ENCODE measurements at regions not wholly inside any gene's neighbourhood (a gene's known extent, or its start where the extent isn't known, plus 50 kb on each side); places are given as distances from the start of the nearest gene placed in this dataset.

DNA sequence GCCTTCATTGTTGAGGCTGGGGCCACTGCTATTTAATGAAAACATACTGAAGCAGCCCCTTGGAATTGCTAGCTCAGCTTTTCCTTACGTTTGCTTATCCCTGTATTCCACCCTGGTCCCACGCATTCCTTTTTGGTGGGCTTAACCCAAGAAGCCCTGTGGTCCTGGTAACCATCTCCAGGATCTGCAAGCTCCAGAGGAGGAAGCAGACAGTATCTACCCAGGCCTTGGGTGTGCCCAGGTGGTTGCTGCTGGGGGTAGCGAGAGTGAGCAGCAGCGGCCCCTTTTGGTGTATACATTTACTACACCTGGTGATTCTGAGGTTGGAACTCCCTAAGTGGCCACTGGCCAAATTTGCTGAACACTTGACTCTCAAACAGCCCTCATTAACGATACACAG lies 97.7 kb downstream of the CBLN1 start:
- H3K9me3 ChIP-seq (ENCODE audit: low read depth) = no peaks in the 10 kb centered on the region
- no peaks in the 10 kb centered on the region for H3K4me1 ChIP-seq (ENCODE audit: low read depth)
- H3K4me3 ChIP-seq = no peak overlapping the region
- DNase-seq (ENCODE audit: low read depth in 1 of 2, low spot score in 1 of 2) = peak in 1 of 2 donors; percentile 62
- H3K27ac ChIP-seq = no peak overlapping the region
- H3K36me3 ChIP-seq = no peaks in the 10 kb centered on the region
- TF ChIP-seq CTCF (IDR thresholded peaks at IDR 0.05; ENCODE audit: low read depth, low read length) = no peak
- H3K27me3 ChIP-seq = peaks cover 7% of the 10 kb centered on the region

DNA sequence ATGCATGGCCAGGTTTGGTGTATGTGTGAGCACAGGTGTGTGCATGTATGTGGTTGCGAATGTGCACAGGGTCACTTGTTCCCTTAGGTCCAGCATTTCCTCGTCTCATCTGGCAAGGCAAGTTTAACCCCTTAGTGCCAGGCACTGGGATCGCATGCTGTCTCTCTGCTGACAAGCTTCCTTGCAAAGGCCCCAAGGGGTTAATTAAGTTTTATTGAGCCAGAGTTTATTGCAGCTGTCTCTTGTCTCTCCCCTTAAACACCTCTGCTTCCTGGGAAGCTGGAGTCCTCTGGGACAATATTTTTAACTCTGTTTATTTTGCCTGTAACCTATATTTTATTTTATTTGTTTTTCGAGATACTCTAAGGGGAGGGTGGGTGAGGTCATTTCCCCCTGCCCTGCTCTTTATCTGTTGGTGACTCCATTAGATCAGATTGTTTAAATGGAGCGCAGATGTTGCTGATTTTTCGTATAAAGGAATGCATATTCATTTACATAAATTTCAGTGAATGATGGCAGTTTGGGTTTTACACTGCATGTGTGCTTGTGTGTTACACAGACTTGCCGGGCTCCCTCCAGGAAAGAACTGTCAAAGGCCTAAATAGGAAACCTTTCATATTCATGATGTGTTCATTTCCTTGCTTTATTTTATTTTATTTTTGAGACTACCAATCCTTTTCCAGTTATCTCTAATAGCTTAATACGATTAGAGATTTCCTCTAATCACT lies 99.7 kb downstream of the CBLN1 start:
- H3K9me3 ChIP-seq (ENCODE audit: low read depth) = no peaks in the 10 kb centered on the region
- H3K4me1 ChIP-seq (ENCODE audit: low read depth) = no peaks in the 10 kb centered on the region
- H3K27ac ChIP-seq = no peak overlapping the region
- no peak for DNase-seq (ENCODE audit: low read depth in 1 of 2, low spot score in 1 of 2)
- H3K4me3 ChIP-seq = no peak overlapping the region
- TF ChIP-seq CTCF (IDR thresholded peaks at IDR 0.05; ENCODE audit: low read depth, low read length) = no peak
- peaks cover 7% of the 10 kb centered on the region for H3K27me3 ChIP-seq
- H3K36me3 ChIP-seq = no peaks in the 10 kb centered on the region

DNA sequence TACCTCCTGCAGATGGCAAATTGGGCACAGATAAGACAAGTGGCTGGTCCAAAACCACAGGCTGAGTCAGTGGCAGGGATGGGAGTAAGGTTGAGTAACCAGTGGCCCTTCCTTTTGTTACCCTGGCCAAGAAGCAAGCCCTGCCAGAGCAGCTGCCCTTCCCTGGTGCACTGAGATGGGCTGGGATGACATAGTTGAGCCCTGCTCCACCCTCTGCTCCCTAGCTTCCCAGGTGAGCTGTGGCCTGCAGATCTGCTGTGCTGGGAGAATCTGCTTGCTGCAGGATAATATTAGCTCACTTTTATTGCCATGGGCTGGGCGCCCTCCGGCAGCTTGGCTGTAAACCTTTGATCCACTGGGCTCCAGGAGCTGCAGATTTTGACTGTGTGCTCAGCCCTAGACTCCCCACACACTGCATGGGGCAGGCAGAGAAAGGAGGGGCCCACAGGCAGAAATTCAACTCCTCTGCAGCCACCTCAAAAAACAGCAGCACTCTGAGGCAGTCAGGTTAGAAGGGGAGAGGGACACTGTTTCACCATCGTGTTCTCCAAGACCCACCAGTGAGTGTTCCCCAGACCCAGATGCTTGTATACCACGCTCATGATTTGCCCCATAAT lies 101.8 kb downstream of the CBLN1 start:
- no peaks in the 10 kb centered on the region for H3K9me3 ChIP-seq (ENCODE audit: low read depth)

DNA sequence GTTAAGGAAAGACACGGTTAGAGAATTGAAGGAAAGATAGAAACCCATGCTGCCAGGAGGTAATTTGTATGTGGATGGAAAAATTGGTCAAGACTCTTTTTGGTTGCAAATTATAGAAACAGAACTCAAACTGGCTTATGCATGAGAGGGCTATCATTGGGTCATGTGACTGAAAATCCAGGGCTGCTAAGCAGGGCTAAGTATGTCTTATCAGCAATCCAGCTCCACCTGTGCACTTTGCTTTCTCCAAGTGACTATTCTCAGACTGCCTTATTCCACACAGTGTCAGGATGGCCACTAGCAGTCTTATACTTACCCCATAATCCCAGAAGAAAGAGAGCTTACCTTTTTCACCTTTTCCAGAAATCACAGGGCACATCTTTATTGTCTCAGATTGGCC lies 113.5 kb downstream of the CBLN1 start:
- DNase-seq (ENCODE audit: low read depth in 1 of 2, low spot score in 1 of 2) = no peak
- Histone ChIP-seq H3K27me3 (peaks cover 13% of the 10 kb centered on the region), H3K9me3 (ENCODE audit: low read depth) (no peaks in the 10 kb centered on the region)

More for the DNA sequence above, 101.8 kb downstream of the CBLN1 start:
- Histone ChIP-seq H3K4me1 (ENCODE audit: low read depth) (no peaks in the 10 kb centered on the region), H3K36me3 (no peaks in the 10 kb centered on the region), H3K4me3 (no peak overlapping the region), H3K27ac (no peak overlapping the region), H3K27me3 (peaks cover 3% of the 10 kb centered on the region)
- no peak for DNase-seq (ENCODE audit: low read depth in 1 of 2, low spot score in 1 of 2)
- TF ChIP-seq CTCF (IDR thresholded peaks at IDR 0.05; ENCODE audit: low read depth, low read length) = no peak

GRCh38 chr16:49165025-49165424 lies 116.6 kb downstream of the CBLN1 start:
- H3K27me3 ChIP-seq = peaks cover 4% of the 10 kb centered on the region
- no peaks in the 10 kb centered on the region for H3K36me3 ChIP-seq
- no peak for TF ChIP-seq CTCF (IDR thresholded peaks at IDR 0.05; ENCODE audit: low read depth, low read length)
- DNase-seq (ENCODE audit: low read depth in 1 of 2, low spot score in 1 of 2) = no peak
- H3K9me3 ChIP-seq (ENCODE audit: low read depth) = no peaks in the 10 kb centered on the region
- H3K4me1 ChIP-seq (ENCODE audit: low read depth) = no peaks in the 10 kb centered on the region
- no peak overlapping the region for H3K27ac ChIP-seq
- no peak overlapping the region for H3K4me3 ChIP-seq

More for the DNA sequence above, 113.5 kb downstream of the CBLN1 start:
- Histone ChIP-seq H3K36me3 (no peaks in the 10 kb centered on the region), H3K4me1 (ENCODE audit: low read depth) (no peaks in the 10 kb centered on the region), H3K27ac (no peak overlapping the region), H3K4me3 (no peak overlapping the region)
- no peak for TF ChIP-seq CTCF (IDR thresholded peaks at IDR 0.05; ENCODE audit: low read depth, low read length)
